Cardiac fibroblast (primary cell): ENCODE measurements at regions not wholly inside any gene's neighbourhood (a gene's known extent, or its start where the extent isn't known, plus 50 kb on each side); places are given as distances from the start of the nearest gene placed in this dataset.

Experiments
- DNase-seq, 2 donors: peaks; one replicate each; pipeline versions ENCODE4 v3.0.0 to v3.0.0-alpha.2; 2010; ENCODE audit warnings: low read depth in 2 of 2
- H3K4me3 ChIP-seq, 2 donors: replicated peaks in 1 of 2; 1 replicate in 1 of 2; 2 replicates in 1 of 2; pipeline ENCODE4 v1.5.1; 2011; ENCODE audit warnings: low read depth in 2 of 2, low read length in 2 of 2, mild to moderate bottlenecking in 2 of 2, moderate library complexity in 1 of 2
- TF ChIP-seq, protein P1 (sequence below): IDR thresholded peaks from one replicate; pipeline ENCODE4 v1.5.1; 2011; ENCODE audit warnings: low read depth, mild to moderate bottlenecking, low read length, inconsistent platforms

DNA sequence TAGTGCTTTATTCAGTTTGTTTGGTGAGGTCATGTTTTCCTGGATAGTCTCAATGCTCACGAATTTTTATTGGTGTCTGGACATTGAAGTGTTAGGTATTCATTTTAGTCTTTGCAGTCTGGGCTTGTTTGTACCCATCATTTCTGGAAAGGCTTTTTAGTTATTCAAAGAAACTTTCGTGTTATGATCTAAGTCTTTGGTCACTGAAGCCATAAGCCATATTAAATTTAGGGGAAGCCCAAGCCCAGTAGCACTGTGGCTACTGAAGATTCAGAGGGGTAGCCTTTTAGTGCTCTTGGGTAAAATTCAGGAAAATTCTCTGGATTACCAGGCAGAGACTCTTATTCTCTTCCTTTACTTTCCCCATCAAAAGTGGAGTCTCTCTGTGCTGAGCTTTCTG lies 56.2 kb upstream of the PEX5L start:
- TF ChIP-seq, protein P1, sequence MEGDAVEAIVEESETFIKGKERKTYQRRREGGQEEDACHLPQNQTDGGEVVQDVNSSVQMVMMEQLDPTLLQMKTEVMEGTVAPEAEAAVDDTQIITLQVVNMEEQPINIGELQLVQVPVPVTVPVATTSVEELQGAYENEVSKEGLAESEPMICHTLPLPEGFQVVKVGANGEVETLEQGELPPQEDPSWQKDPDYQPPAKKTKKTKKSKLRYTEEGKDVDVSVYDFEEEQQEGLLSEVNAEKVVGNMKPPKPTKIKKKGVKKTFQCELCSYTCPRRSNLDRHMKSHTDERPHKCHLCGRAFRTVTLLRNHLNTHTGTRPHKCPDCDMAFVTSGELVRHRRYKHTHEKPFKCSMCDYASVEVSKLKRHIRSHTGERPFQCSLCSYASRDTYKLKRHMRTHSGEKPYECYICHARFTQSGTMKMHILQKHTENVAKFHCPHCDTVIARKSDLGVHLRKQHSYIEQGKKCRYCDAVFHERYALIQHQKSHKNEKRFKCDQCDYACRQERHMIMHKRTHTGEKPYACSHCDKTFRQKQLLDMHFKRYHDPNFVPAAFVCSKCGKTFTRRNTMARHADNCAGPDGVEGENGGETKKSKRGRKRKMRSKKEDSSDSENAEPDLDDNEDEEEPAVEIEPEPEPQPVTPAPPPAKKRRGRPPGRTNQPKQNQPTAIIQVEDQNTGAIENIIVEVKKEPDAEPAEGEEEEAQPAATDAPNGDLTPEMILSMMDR = no peak
- DNase-seq = no peak
- no peak overlapping the region for H3K4me3 ChIP-seq

DNA sequence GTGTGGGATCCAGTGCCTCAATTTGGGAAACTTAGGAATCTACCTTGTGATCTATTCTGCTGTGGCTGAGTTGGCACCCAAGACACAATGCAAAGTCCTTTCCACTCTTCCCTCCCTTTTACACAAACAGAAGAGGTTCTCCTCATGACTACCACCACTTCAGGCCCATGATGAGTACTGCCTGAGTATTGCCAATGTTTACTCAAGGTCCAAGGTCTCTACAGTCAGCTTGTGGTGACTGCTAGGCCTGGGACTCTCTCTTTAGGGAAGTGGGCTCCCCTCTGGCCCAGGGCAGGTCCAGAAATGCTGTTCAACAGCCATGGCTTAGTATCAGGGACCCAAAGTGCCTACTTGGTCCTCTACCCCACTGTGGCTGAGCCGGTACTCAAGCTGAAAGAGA lies 56.8 kb upstream of the PEX5L start:
- no peak for DNase-seq

DNA sequence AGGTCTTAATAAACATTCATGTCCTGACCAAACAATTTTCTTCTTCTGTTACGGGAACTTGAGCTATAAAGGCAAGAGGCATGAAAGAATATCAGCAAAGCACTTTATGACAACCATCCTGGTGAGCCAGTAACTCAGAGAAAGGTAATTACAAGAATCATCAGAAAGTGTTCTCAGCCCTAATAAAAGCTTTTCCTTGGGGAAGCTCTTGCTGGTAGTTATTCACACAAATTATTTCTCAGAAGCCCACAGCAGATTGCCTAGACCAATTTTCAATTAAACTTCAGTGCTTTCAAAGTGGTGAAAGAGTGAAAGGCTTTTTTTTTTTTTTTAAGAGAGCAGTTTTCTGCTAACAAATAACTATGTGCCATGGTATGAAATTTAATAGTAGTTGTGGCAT lies 60.9 kb upstream of the PEX5L start:
- no peak overlapping the region for H3K4me3 ChIP-seq
- TF ChIP-seq, protein P1 = no peak
- DNase-seq = no peak

More for the DNA sequence above, 56.8 kb upstream of the PEX5L start:
- TF ChIP-seq, protein P1 = no peak
- no peak overlapping the region for H3K4me3 ChIP-seq

DNA sequence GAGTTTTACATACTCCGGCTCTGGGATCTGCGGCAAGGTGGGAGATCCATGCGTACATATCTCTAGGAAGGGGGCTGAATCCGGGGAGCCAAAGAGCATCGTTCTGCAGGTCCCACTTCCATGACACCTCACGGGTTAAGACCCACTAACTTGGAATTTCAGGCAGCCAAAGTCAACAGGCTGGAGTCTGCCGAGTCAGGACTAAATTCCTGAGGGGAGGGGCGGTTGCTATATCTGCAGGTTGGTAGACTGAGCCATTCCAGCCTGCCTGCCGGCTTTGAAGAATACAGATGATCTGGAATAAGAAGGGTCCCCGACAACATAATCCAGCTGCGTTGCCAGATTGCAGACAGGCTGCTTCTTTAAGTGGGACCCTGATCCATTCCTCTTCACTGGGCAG lies 65.4 kb upstream of the PEX5L start:
- TF ChIP-seq, protein P1 = no peak
- no peak overlapping the region for H3K4me3 ChIP-seq
- no peak for DNase-seq

DNA sequence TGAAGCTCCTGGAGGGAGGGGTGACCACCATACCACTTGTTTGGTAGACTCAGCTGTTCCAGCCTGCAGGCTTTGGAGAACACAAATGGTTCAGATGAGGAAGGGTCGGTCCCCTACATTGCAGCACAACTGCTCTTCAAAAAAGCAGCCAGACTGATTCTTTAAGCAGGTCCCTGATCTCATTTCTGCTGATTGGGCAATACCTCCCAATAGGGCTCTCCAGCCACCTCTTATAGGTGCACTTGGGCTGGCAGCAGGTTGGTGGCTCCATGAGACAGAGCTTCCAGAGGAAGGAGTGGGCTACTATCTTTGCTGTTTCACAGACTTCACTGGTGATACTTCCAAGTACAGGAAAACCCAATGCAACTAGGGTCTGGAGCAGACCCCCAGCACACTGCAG lies 65.9 kb upstream of the PEX5L start:
- no peak for DNase-seq
- TF ChIP-seq, protein P1 = no peak
- no peak overlapping the region for H3K4me3 ChIP-seq

DNA sequence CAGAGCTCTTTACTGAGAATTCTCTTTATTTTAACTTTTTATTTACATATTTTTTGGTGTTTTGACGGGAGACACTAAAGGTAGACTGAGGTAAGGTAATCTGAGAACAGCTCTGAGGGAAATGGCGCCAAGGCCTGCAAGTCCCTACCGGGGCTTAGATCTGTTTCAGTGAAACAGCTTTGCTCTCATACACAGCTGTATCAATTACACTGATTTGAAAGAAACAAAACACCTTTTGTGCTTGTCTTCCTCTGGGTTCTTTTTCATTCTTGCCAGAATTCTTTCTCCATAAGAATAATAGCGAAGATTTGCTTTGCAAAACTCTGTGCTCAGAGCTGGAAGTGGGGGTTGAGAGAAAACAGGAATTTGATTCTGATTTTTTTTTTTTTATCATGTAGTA lies 79.5 kb upstream of the PEX5L start:
- DNase-seq = no peak
- H3K4me3 ChIP-seq = no peak overlapping the region
- TF ChIP-seq, protein P1 = no peak

DNA sequence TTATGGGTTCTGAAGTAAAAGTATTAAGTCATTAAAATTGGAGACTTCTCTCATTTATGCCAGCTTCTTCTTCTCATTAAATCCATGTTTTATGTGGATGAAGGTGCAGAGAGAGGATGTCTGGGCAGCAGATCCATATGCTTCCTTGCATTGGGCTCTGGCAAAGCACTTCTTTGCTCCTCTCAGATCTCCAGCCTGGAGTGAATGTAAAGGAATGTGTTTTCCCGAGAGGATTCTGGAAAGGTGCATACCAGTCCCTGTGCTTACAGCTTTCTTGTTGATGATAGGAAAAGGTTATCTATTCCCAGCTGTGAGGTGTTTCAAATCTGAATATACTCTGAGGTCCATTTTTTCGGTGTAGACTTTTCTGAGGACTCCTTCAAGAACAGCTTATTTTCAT lies 79.9 kb upstream of the PEX5L start:
- TF ChIP-seq, protein P1 = no peak
- no peak for DNase-seq
- no peak overlapping the region for H3K4me3 ChIP-seq
